IMR-90 (cell line): ENCODE measurements at regions not wholly inside any gene's neighbourhood (a gene's known extent, or its start where the extent isn't known, plus 50 kb on each side); places are given as distances from the start of the nearest gene placed in this dataset.

ENCODE experiments used
- ATAC-seq: fragments of 200-7000 bp; cut with Tn5 transposase; 2 replicates; pipeline ENCODE4 v1.9.1; 2020; ENCODE audit warnings: low read depth, mild to moderate bottlenecking, moderate library complexity
- BruUV-seq: library from RNA; stranded (reverse); fragments of 400-500 nt; replicated peaks from 2 replicates; lab custom pipeline; 2021; lab: Mats Ljungman, UMichigan
- CTCF ChIA-PET: fragments of 300-600 bp; formaldehyde crosslinking; extraction: SDS; loops from one replicate; lab custom pipeline; 2021; ENCODE audit warnings: antibody characterized with exemption; lab: Yijun Ruan, JAX
- POLR2A ChIA-PET: fragments of 300-600 bp; sonication (Branson Sonifier 250); formaldehyde crosslinking; loops from one replicate; lab custom pipeline; 2022; ENCODE audit warnings: antibody characterized with exemption; ENCODE audit not compliant: unreplicated experiment; lab: Charles Lee
- DNase-seq: peaks from one replicate; pipeline ENCODE4 v3.0.0; 2013
- H2AFZ ChIP-seq: replicated peaks from 2 replicates; pipeline ENCODE3; 2013; ENCODE audit warnings: low read length, mild to moderate bottlenecking; ENCODE audit not compliant: poor library complexity
- H2AK5ac ChIP-seq: 2 replicates; pipeline ENCODE4 v1.6.1; 2013; ENCODE audit warnings: low read depth, low read length, inconsistent platforms
- H2AK9ac ChIP-seq: replicated peaks from 2 replicates; pipeline ENCODE3; 2013; ENCODE audit warnings: mild to moderate bottlenecking, low read depth, low read length, moderate library complexity; ENCODE audit not compliant: poor library complexity
- H2BK120ac ChIP-seq: 2 replicates; pipeline ENCODE4 v1.6.1; 2013; ENCODE audit warnings: low read depth, low read length, inconsistent platforms
- H2BK15ac ChIP-seq: 3 replicates; pipeline ENCODE4 v1.6.1; 2013; ENCODE audit warnings: low read depth, low read length, inconsistent platforms
- H2BK20ac ChIP-seq: 2 replicates; pipeline ENCODE4 v1.6.1; 2013; ENCODE audit warnings: low read depth, mild to moderate bottlenecking, inconsistent platforms, low read length, moderate library complexity
- H2BK5ac ChIP-seq: 2 replicates; pipeline ENCODE4 v1.6.1; 2013; ENCODE audit warnings: mild to moderate bottlenecking, low read depth, low read length, inconsistent platforms; ENCODE audit not compliant: poor library complexity, severe bottlenecking
- H3K14ac ChIP-seq: replicated peaks from 2 replicates; pipeline ENCODE4 v1.6.1; 2013; ENCODE audit warnings: low read depth, low read length, inconsistent platforms
- H3K18ac ChIP-seq: 2 replicates; pipeline ENCODE4 v1.6.1; 2013; ENCODE audit warnings: low read depth, low read length, control low read depth
- H3K23ac ChIP-seq: 2 replicates; pipeline ENCODE4 v1.6.1; 2013; ENCODE audit warnings: low read depth, low read length, inconsistent platforms
- H3K27ac ChIP-seq: 2 replicates; pipeline ENCODE4 v1.5.1; 2013; ENCODE audit warnings: mild to moderate bottlenecking, control low read depth, low read length; ENCODE audit not compliant: insufficient read depth
- H3K27me3 ChIP-seq: 2 replicates; pipeline ENCODE4 v1.6.1; 2013; ENCODE audit warnings: low read length; ENCODE audit not compliant: control insufficient read depth, insufficient read depth
- H3K36me3 ChIP-seq: 2 replicates; pipeline ENCODE4 v1.6.1; 2013; ENCODE audit warnings: low read length, mixed read lengths; ENCODE audit not compliant: control insufficient read depth, insufficient read depth
- H3K4ac ChIP-seq: 2 replicates; pipeline ENCODE4 v1.6.1; 2013; ENCODE audit warnings: low read depth, low read length, inconsistent platforms
- H3K4me1 ChIP-seq: 2 replicates; pipeline ENCODE4 v1.6.1; 2013; ENCODE audit warnings: low read length, mixed read lengths; ENCODE audit not compliant: control insufficient read depth, insufficient read depth
- H3K4me2 ChIP-seq: 2 replicates; pipeline ENCODE4 v1.6.1; 2013; ENCODE audit warnings: low read depth, mild to moderate bottlenecking, control low read depth, low read length, moderate library complexity
- H3K4me3 ChIP-seq: 2 replicates; pipeline ENCODE4 v1.5.1; 2013; ENCODE audit warnings: low read depth, mild to moderate bottlenecking, control low read depth, low read length, moderate library complexity; ENCODE audit not compliant: insufficient read depth
- H3K56ac ChIP-seq: 2 replicates; pipeline ENCODE4 v1.6.1; 2013; ENCODE audit warnings: low read length, inconsistent platforms; ENCODE audit not compliant: insufficient read depth; ENCODE audit errors: extremely low read depth
- H3K79me1 ChIP-seq, 2 experiments: 2 replicates each; pipeline ENCODE4 v1.6.1; 2013; ENCODE audit warnings: low read length in 2 of 2, inconsistent platforms in 1 of 2, low read depth in 1 of 2
- H3K9ac ChIP-seq: 2 replicates; pipeline ENCODE4 v1.6.1; 2013; ENCODE audit warnings: low read depth, low read length, control low read depth
- H3K9me1 ChIP-seq: 2 replicates; pipeline ENCODE4 v1.6.1; 2013; ENCODE audit warnings: low read length, inconsistent platforms; ENCODE audit not compliant: insufficient read depth
- H3K9me3 ChIP-seq: 2 replicates; pipeline ENCODE4 v1.6.1; 2013; ENCODE audit warnings: low read length; ENCODE audit not compliant: control insufficient read depth, insufficient read depth
- H4K20me1 ChIP-seq: 2 replicates; pipeline ENCODE4 v1.6.1; 2013; ENCODE audit warnings: low read length, inconsistent platforms; ENCODE audit not compliant: insufficient read depth
- H4K5ac ChIP-seq: 2 replicates; pipeline ENCODE4 v1.6.1; 2013; ENCODE audit warnings: mild to moderate bottlenecking, low read depth, low read length, control low read depth
- H4K8ac ChIP-seq, 2 experiments: 2 replicates each; pipeline ENCODE4 v1.6.1; 2013; ENCODE audit warnings: low read depth in 2 of 2, low read length in 2 of 2, control low read depth in 1 of 2, inconsistent platforms in 1 of 2
- H4K91ac ChIP-seq: 2 replicates; pipeline ENCODE4 v1.6.1; 2013; ENCODE audit warnings: low read depth, low read length, inconsistent platforms; ENCODE audit not compliant: insufficient read depth
- CHD1 ChIP-seq: IDR thresholded peaks from 2 replicates; pipeline ENCODE4 v1.6.1; 2012; ENCODE audit warnings: low read depth, low read length, improper control_type of control experiment
- CTCF ChIP-seq: conservative IDR thresholded peaks from 2 replicates; pipeline ENCODE4 v1.5.1; 2012; ENCODE audit warnings: mild to moderate bottlenecking, low read depth, low read length, improper control_type of control experiment
- FOS ChIP-seq: fragments of 150-350 bp; IDR thresholded peaks from 2 replicates; pipeline ENCODE4 v1.6.1; 2016; ENCODE audit warnings: low read depth, low read length
- MAFK ChIP-seq: IDR thresholded peaks from 2 replicates; pipeline ENCODE4 v1.6.1; 2012; ENCODE audit warnings: low read depth, low read length, improper control_type of control experiment
- MAZ ChIP-seq: IDR thresholded peaks from 2 replicates; pipeline ENCODE4 v1.6.1; 2012; ENCODE audit warnings: low read depth, mild to moderate bottlenecking, low read length, improper control_type of control experiment, moderate library complexity, borderline replicate concordance
- RAD21 ChIP-seq: IDR thresholded peaks from 2 replicates; pipeline ENCODE4 v1.6.1; 2012; ENCODE audit warnings: low read length, improper control_type of control experiment
- RCOR1 ChIP-seq: IDR thresholded peaks from 2 replicates; pipeline ENCODE4 v1.6.1; 2012; ENCODE audit warnings: mild to moderate bottlenecking, low read length, improper control_type of control experiment; ENCODE audit not compliant: insufficient replicate concordance
- SMC3 ChIP-seq: fragments of 150-350 bp; IDR thresholded peaks from 2 replicates; pipeline ENCODE4 v1.6.1; 2016; ENCODE audit warnings: low read depth, mild to moderate bottlenecking, antibody characterized with exemption, low read length, moderate library complexity
- WGBS, 2 experiments: methylation state at CpG; one replicate each; pipeline versions ENCODE4 v1.1.5 to v1.1.7; 2013; ENCODE audit warnings: missing lambda C conversion rate in 2 of 2; ENCODE audit not compliant: insufficient read length in 1 of 2; ENCODE audit errors: extremely low coverage in 2 of 2; 5-methylcytosine and 5-hydroxymethylcytosine counted together
- dilution Hi-C: fragments of 300-500 bp; cut with HindIII; formaldehyde crosslinking; loops from one replicate; pipeline ENCODE4 v1.14.3; 2018; ENCODE audit warnings: low sequenced_read_pairs; ENCODE audit not compliant: unreplicated experiment
- in situ Hi-C: fragments of 300-500 bp; cut with MboI; formaldehyde crosslinking; loops from 3 replicates; pipeline ENCODE4 v1.14.3; 2019; ENCODE audit warnings: low sequenced_read_pairs, inconsistent platforms, mixed read lengths
- intact Hi-C: fragments of 100-400 bp; cut with micrococcal nuclease; formaldehyde crosslinking; loops from 2 replicates; pipeline ENCODE4 v1.10.0; 2022
- TF ChIP-seq, protein P1 (sequence below): fragments of 150-350 bp; IDR thresholded peaks from 2 replicates; pipeline ENCODE4 v1.6.1; 2016; ENCODE audit warnings: low read depth, mild to moderate bottlenecking, low read length, moderate library complexity, borderline replicate concordance
- TF ChIP-seq, protein P2 (sequence below): fragments of 150-350 bp; IDR thresholded peaks from 2 replicates; pipeline ENCODE4 v1.6.1; 2017; ENCODE audit warnings: mild to moderate bottlenecking, antibody characterized with exemption, low read length, low read depth

DNA sequence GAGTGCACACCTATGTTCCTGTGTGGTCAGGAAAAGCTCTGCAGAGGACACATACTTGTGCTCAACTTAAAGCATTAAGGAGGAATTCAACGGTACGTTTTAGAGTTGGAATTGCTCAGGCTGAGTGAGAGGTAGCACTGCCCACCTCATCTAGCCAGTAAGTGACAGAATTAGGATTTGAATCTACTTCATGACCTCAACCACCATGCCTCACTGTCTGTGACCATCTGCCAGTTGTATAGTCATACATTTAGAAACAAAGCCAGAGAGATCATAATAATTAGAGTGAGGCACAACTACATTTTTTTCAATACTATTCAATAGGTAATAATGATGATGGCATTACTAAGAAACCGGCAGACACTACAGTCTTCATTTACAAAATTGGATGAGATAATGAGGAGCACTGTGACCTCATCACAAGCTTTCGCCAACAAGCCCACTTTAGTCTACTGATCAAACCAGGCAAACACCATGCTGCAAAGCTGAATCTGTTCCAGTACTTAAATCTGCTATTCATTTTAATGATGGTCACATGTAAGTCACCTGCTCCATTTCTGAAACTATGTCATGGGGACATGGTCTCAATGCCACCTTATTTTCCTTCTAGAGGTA, 1018.4 kb downstream of the TMEM182 start:
- Histone ChIP-seq H3K14ac (no peak overlapping the region), H3K56ac (no peak overlapping the region), H2AK5ac (no peak overlapping the region), H3K9ac (no peak overlapping the region), H2AFZ (no peak overlapping the region), H2BK5ac (no peak overlapping the region), H3K9me1 (no peaks in the 10 kb centered on the region), H3K4me2 (no peak overlapping the region), H4K5ac (no peak overlapping the region), H2BK15ac (no peak overlapping the region), H4K91ac (no peak overlapping the region), H3K23ac (no peak overlapping the region), H3K4ac (no peak overlapping the region), H2AK9ac (no peak overlapping the region), H3K36me3 (no peaks in the 10 kb centered on the region), H3K27me3 (no peaks in the 10 kb centered on the region), H3K79me1 (no peaks in the 10 kb centered on the region), H4K8ac (no peak overlapping the region), H3K4me1 (no peaks in the 10 kb centered on the region), H3K4me3 (no peak overlapping the region), H2BK120ac (no peak overlapping the region), H3K9me3 (peaks cover 8% of the 10 kb centered on the region), H2BK20ac (no peak overlapping the region), H4K20me1 (no peaks in the 10 kb centered on the region), H3K27ac (no peak overlapping the region), H3K18ac (no peak overlapping the region)
- ChIA-PET CTCF (no interaction called here), POLR2A (no interaction called here)
- ATAC-seq = no peak
- no peak for DNase-seq
- dilution Hi-C loops (no loop called here), in situ Hi-C loops (no loop called here), intact Hi-C loops (no loop called here)
- no CpG with 5 or more reads among the region's 4 CpGs for WGBS, 2 experiments
- no TSS peak for BruUV-seq
- no peak for TF ChIP-seq RAD21
- no peak for TF ChIP-seq MAFK
- no peak for TF ChIP-seq SMC3
- no peak for TF ChIP-seq CTCF
- TF ChIP-seq RCOR1 = no peak
- no peak for TF ChIP-seq CHD1
- no peak for TF ChIP-seq MAZ
- no peak for TF ChIP-seq FOS
- TF ChIP-seq, protein P1, sequence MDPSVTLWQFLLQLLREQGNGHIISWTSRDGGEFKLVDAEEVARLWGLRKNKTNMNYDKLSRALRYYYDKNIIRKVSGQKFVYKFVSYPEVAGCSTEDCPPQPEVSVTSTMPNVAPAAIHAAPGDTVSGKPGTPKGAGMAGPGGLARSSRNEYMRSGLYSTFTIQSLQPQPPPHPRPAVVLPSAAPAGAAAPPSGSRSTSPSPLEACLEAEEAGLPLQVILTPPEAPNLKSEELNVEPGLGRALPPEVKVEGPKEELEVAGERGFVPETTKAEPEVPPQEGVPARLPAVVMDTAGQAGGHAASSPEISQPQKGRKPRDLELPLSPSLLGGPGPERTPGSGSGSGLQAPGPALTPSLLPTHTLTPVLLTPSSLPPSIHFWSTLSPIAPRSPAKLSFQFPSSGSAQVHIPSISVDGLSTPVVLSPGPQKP = no peak
- TF ChIP-seq, protein P2, sequence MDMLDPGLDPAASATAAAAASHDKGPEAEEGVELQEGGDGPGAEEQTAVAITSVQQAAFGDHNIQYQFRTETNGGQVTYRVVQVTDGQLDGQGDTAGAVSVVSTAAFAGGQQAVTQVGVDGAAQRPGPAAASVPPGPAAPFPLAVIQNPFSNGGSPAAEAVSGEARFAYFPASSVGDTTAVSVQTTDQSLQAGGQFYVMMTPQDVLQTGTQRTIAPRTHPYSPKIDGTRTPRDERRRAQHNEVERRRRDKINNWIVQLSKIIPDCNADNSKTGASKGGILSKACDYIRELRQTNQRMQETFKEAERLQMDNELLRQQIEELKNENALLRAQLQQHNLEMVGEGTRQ = no peak
